ENCODE measurements at regions not wholly inside any gene's neighbourhood (a gene's known extent, or its start where the extent isn't known, plus 50 kb on each side); places are given as distances from the start of the nearest gene placed in this dataset.

- no peaks in the 10 kb centered on the region for H3K27me3 ChIP-seq (ENCODE audit: low read depth)
- H3K4me1 ChIP-seq: no peaks in the 10 kb centered on the region
- H3K36me3 ChIP-seq (replicated peaks): no peaks in the 10 kb centered on the region
- no peaks in the 10 kb centered on the region for H3K9me3 ChIP-seq
- in situ Hi-C loops (cut with MboI; ENCODE audit: low sequenced_read_pairs): no loop called here
- no peak overlapping the region for H3K4me3 ChIP-seq
- DNase-seq (ENCODE audit: low spot score in 2 of 2): no peak
These were observed 159.9 kb downstream of the TAF11L14 start for GRCh38 chr5:17794201-17794600.

- no peaks in the 10 kb centered on the region for H3K9me3 ChIP-seq
- in situ Hi-C loops (cut with MboI; ENCODE audit: low sequenced_read_pairs): no loop called here
- DNase-seq (ENCODE audit: low spot score in 2 of 2): no peak
- no peaks in the 10 kb centered on the region for H3K27me3 ChIP-seq (ENCODE audit: low read depth)
- no peaks in the 10 kb centered on the region for H3K36me3 ChIP-seq (replicated peaks)
- no peaks in the 10 kb centered on the region for H3K4me1 ChIP-seq
- no peak overlapping the region for H3K4me3 ChIP-seq
These were observed 160.6 kb downstream of the TAF11L14 start for GRCh38 chr5:17794815-17795214.

- no peaks in the 10 kb centered on the region for H3K27me3 ChIP-seq (ENCODE audit: low read depth)
- no peaks in the 10 kb centered on the region for H3K9me3 ChIP-seq
- H3K4me1 ChIP-seq: no peaks in the 10 kb centered on the region
- no peaks in the 10 kb centered on the region for H3K36me3 ChIP-seq (replicated peaks)
- no peak overlapping the region for H3K4me3 ChIP-seq
- in situ Hi-C loops (cut with MboI; ENCODE audit: low sequenced_read_pairs): no loop called here
- DNase-seq (ENCODE audit: low spot score in 2 of 2): no peak
These were observed 161.9 kb downstream of the TAF11L14 start for GRCh38 chr5:17796142-17796541.

- H3K4me1 ChIP-seq: no peaks in the 10 kb centered on the region
- in situ Hi-C loops (cut with MboI; ENCODE audit: low sequenced_read_pairs): no loop called here
- DNase-seq (ENCODE audit: low spot score in 2 of 2): no peak
- no peaks in the 10 kb centered on the region for H3K36me3 ChIP-seq (replicated peaks)
- no peaks in the 10 kb centered on the region for H3K9me3 ChIP-seq
- no peaks in the 10 kb centered on the region for H3K27me3 ChIP-seq (ENCODE audit: low read depth)
- no peak overlapping the region for H3K4me3 ChIP-seq
These were observed 162.6 kb downstream of the TAF11L14 start for GRCh38 chr5:17796757-17797396.

- no peak for DNase-seq (ENCODE audit: low spot score in 2 of 2)
- in situ Hi-C loops (cut with MboI; ENCODE audit: low sequenced_read_pairs): no loop called here
- Histone ChIP-seq H3K27me3 (ENCODE audit: low read depth) (no peaks in the 10 kb centered on the region), H3K4me1 (no peaks in the 10 kb centered on the region), H3K9me3 (no peaks in the 10 kb centered on the region), H3K36me3 (replicated peaks) (no peaks in the 10 kb centered on the region), H3K4me3 (no peak overlapping the region)
These were observed 165.3 kb downstream of the TAF11L14 start for GRCh38 chr5:17799521-17799920.

GRCh38 chr5:17801595-17801994 is 167.3 kb downstream of the TAF11L14 start:
- no peak for DNase-seq (ENCODE audit: low spot score in 2 of 2)
- Histone ChIP-seq H3K27me3 (ENCODE audit: low read depth) (no peaks in the 10 kb centered on the region), H3K4me1 (no peaks in the 10 kb centered on the region), H3K36me3 (replicated peaks) (no peaks in the 10 kb centered on the region), H3K9me3 (no peaks in the 10 kb centered on the region), H3K4me3 (no peak overlapping the region)
- in situ Hi-C loops (cut with MboI; ENCODE audit: low sequenced_read_pairs): no loop called here

- Histone ChIP-seq H3K4me1 (no peaks in the 10 kb centered on the region), H3K4me3 (no peak overlapping the region), H3K27me3 (ENCODE audit: low read depth) (no peaks in the 10 kb centered on the region), H3K36me3 (replicated peaks) (no peaks in the 10 kb centered on the region), H3K9me3 (no peaks in the 10 kb centered on the region)
- DNase-seq (ENCODE audit: low spot score in 2 of 2): no peak
- in situ Hi-C loops (cut with MboI; ENCODE audit: low sequenced_read_pairs): no loop called here
These were observed 168.0 kb downstream of the TAF11L14 start for GRCh38 chr5:17802256-17802655.

GRCh38 chr5:17803971-17804370 is 169.7 kb downstream of the TAF11L14 start:
- no peaks in the 10 kb centered on the region for H3K4me1 ChIP-seq
- no peaks in the 10 kb centered on the region for H3K27me3 ChIP-seq (ENCODE audit: low read depth)
- DNase-seq (ENCODE audit: low spot score in 2 of 2): no peak
- H3K4me3 ChIP-seq: no peak overlapping the region
- in situ Hi-C loops (cut with MboI; ENCODE audit: low sequenced_read_pairs): no loop called here
- no peaks in the 10 kb centered on the region for H3K36me3 ChIP-seq (replicated peaks)
- H3K9me3 ChIP-seq: no peaks in the 10 kb centered on the region

GRCh38 chr5:17805227-17805825 is 171.1 kb downstream of the TAF11L14 start:
- no peaks in the 10 kb centered on the region for H3K9me3 ChIP-seq
- no peak for DNase-seq (ENCODE audit: low spot score in 2 of 2)
- in situ Hi-C loops (cut with MboI; ENCODE audit: low sequenced_read_pairs): no loop called here

GRCh38 chr5:17806818-17807468 is 172.7 kb downstream of the TAF11L14 start:
- DNase-seq (ENCODE audit: low spot score in 2 of 2): no peak
- in situ Hi-C loops (cut with MboI; ENCODE audit: low sequenced_read_pairs): no loop called here
- no peaks in the 10 kb centered on the region for H3K9me3 ChIP-seq
- H3K4me3 ChIP-seq: no peak overlapping the region
- H3K27me3 ChIP-seq (ENCODE audit: low read depth): no peaks in the 10 kb centered on the region
- H3K36me3 ChIP-seq (replicated peaks): no peaks in the 10 kb centered on the region
- no peaks in the 10 kb centered on the region for H3K4me1 ChIP-seq

More at GRCh38 chr5:17805227-17805825, 171.1 kb downstream of the TAF11L14 start:
- Histone ChIP-seq H3K4me3 (no peak overlapping the region), H3K36me3 (replicated peaks) (no peaks in the 10 kb centered on the region), H3K4me1 (no peaks in the 10 kb centered on the region), H3K27me3 (ENCODE audit: low read depth) (no peaks in the 10 kb centered on the region)

- DNase-seq (ENCODE audit: low spot score in 2 of 2): no peak
- H3K4me3 ChIP-seq: no peak overlapping the region
- no peaks in the 10 kb centered on the region for H3K36me3 ChIP-seq (replicated peaks)
- H3K9me3 ChIP-seq: no peaks in the 10 kb centered on the region
- H3K27me3 ChIP-seq (ENCODE audit: low read depth): no peaks in the 10 kb centered on the region
- H3K4me1 ChIP-seq: no peaks in the 10 kb centered on the region
- in situ Hi-C loops (cut with MboI; ENCODE audit: low sequenced_read_pairs): no loop called here
These were observed 174.3 kb downstream of the TAF11L14 start for GRCh38 chr5:17808566-17808965.

- H3K36me3 ChIP-seq (replicated peaks): no peaks in the 10 kb centered on the region
- no peak for DNase-seq (ENCODE audit: low spot score in 2 of 2)
- no peaks in the 10 kb centered on the region for H3K4me1 ChIP-seq
- H3K27me3 ChIP-seq (ENCODE audit: low read depth): no peaks in the 10 kb centered on the region
- no peak overlapping the region for H3K4me3 ChIP-seq
- H3K9me3 ChIP-seq: no peaks in the 10 kb centered on the region
- in situ Hi-C loops (cut with MboI; ENCODE audit: low sequenced_read_pairs): no loop called here
These were observed 176.5 kb downstream of the TAF11L14 start for GRCh38 chr5:17810734-17811133.

- H3K27me3 ChIP-seq (ENCODE audit: low read depth): no peaks in the 10 kb centered on the region
- no peaks in the 10 kb centered on the region for H3K36me3 ChIP-seq (replicated peaks)
- in situ Hi-C loops (cut with MboI; ENCODE audit: low sequenced_read_pairs): no loop called here
- no peak for DNase-seq (ENCODE audit: low spot score in 2 of 2)
- no peaks in the 10 kb centered on the region for H3K4me1 ChIP-seq
- no peaks in the 10 kb centered on the region for H3K9me3 ChIP-seq
- no peak overlapping the region for H3K4me3 ChIP-seq
These were observed 179.0 kb downstream of the TAF11L14 start for GRCh38 chr5:17813214-17813613.

- H3K4me1 ChIP-seq: no peaks in the 10 kb centered on the region
- in situ Hi-C loops (cut with MboI; ENCODE audit: low sequenced_read_pairs): no loop called here
- H3K36me3 ChIP-seq (replicated peaks): no peaks in the 10 kb centered on the region
- H3K27me3 ChIP-seq (ENCODE audit: low read depth): no peaks in the 10 kb centered on the region
- DNase-seq (ENCODE audit: low spot score in 2 of 2): no peak
- no peaks in the 10 kb centered on the region for H3K9me3 ChIP-seq
- no peak overlapping the region for H3K4me3 ChIP-seq
These were observed 182.2 kb downstream of the TAF11L14 start for GRCh38 chr5:17816505-17816904.

Data from HAP-1 (cell line).